NAMALWA (cell line): ENCODE measurements at regions not wholly inside any gene's neighbourhood (a gene's known extent, or its start where the extent isn't known, plus 50 kb on each side); places are given as distances from the start of the nearest gene placed in this dataset.
"Not testable (repeated sequence)": the region's sequence is repeated elsewhere in the genome, so short reads cannot be mapped to it uniquely, and the experiment has no call there.

ENCODE experiments used
- DNase-seq: peaks from one replicate; pipeline ENCODE4 v3.0.0-alpha.2; 2015; ENCODE audit warnings: low spot score

- not testable (repeated sequence) for DNase-seq
These were observed 195.8 kb upstream of the TPTE start for GRCh38 chr21:10325546-10325945.

- not testable (repeated sequence) for DNase-seq
These were observed 195.2 kb upstream of the TPTE start for GRCh38 chr21:10326146-10326545.

DNA sequence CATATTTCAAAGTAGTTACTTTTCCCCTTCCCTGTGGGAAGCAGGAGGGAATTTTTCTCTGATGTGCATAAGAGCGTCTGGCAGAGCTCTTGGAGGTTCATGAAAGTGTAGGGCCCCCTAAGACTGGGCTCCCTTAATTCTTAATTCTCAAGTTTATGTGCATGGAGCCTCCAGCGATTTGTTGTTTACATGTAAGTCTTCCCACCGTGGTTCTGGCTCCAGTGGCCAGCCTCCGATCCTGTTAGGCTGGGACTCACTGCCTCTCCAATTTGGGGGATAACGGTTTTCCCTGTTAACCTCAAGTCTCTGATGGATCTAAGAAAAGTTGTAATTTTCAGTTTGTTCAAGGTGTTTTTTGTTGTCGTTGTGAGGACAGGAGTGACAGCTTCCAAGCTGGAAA, 192.7 kb upstream of the TPTE start:
- not testable (repeated sequence) for DNase-seq

GRCh38 chr21:10330641-10331119, 190.7 kb upstream of the TPTE start:
- not testable (repeated sequence) for DNase-seq

DNA sequence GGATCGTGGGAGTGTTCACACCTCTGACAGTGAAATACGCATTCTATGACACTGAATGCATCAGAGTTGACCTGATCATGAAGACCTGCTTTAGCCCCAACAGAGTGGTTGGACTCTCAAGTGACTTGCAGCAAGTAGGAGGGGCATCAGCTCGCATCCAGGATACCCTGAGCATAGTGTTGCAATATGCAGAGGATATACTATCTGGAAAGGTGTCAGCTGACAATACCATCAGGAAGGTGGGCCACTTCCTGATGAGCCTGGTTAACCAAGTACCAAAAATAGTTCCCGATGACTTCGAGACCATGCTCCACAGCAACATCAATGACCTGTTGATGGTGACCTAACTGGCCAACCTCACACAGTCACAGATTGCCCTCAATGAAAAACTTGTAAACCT, 190.2 kb upstream of the TPTE start:
- DNase-seq: not testable (repeated sequence)

- not testable (repeated sequence) for DNase-seq
These were observed 188.4 kb upstream of the TPTE start for GRCh38 chr21:10332935-10333334.

DNA sequence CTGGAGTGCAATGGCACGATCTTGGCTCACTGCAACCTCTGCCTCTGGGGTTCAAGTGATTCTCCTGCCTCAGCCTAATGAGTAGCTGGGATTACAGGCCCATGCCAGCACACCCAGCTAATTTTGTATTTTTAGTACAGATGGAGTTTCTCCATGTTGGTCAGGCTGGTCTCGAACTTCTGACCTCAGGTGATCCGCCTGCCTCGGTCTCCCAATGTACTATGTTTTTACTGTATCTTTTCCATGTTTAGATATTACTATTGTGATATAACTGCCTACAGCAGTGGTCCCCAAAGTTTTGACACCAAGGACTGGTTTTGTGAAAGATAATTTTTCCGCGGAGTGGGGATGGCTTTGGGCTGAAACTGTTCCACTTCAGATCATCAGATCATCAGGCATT, 187.0 kb upstream of the TPTE start:
- not testable (repeated sequence) for DNase-seq

DNA sequence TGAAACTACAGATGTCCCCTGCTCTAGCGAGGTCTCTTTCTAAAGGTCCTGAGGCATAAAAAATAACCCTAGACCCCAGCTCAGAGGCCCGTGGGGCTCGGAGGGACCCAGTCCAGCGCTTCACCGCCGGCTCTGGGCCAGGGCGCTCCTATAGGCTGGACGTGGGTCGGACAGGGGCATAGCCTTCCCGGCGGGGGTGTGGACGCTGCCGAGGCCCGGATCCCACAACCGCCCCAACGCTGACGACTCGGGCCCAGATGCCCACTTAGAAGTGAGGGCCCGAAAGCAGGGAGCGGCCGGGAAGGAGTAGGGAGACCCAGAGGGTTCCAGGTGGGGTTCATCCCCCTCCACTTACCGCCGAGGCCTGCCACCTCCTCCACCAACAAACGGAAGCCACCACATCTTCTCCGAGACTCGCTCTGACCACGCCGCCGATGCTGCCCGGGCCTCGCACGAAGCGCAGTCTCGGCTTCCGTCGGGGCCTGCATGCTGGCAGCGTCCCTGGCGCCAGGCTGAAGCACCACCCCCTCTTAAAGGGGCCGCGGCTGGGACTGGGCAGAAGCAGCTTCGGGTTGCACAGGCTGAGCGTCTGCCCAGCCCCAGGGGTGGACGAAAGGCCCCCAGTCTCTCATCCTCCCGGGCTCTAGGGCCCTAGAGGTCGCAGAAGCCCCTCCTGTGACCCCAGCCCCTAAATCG, 179.0 kb upstream of the TPTE start:
- DNase-seq: not testable (repeated sequence)

DNA sequence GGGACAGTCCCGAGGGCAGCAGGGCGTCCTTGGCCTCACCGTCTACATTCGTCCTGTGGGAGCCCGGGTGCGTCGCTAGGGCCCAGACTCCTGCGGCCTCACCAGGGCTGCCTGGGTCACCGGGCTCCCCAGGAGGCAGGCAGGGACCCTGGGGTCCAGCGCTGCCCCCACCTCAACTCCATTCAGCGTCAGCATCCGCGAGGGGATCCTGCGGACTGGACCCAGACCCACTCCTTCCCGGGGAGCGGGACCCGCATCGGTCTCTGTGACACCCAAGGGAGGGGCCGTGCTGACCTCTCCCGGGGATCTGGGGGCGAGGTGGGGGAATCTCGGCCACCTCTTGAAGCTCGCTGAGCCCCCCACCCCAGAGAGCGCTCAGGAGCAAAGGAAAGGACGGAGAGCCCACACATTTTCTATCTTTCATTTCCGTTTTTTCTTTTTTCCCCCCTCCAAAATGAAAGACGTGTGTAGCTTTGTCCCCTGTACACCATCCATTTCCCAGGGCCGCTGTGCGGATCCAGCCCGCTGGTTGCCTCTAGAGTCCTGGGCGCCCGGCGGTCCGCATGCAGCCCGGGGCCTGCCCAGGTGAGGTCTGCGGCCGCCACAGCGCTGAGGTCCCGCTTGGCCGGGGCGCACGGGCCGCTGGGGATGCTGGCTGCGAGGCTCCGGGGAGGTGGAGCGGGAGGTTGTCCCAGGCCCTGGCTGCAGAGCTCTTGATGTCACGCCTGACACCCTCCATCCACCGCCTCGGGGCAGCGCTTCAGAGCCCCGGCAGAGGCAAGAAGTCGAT, 178.0 kb upstream of the TPTE start:
- not testable (repeated sequence) for DNase-seq

GRCh38 chr21:10344266-10344665, 177.1 kb upstream of the TPTE start:
- DNase-seq: not testable (repeated sequence)

- not testable (repeated sequence) for DNase-seq
These were observed 176.2 kb upstream of the TPTE start for GRCh38 chr21:10345178-10345612.

GRCh38 chr21:10346249-10346648, 175.1 kb upstream of the TPTE start:
- DNase-seq: not testable (repeated sequence)

DNA sequence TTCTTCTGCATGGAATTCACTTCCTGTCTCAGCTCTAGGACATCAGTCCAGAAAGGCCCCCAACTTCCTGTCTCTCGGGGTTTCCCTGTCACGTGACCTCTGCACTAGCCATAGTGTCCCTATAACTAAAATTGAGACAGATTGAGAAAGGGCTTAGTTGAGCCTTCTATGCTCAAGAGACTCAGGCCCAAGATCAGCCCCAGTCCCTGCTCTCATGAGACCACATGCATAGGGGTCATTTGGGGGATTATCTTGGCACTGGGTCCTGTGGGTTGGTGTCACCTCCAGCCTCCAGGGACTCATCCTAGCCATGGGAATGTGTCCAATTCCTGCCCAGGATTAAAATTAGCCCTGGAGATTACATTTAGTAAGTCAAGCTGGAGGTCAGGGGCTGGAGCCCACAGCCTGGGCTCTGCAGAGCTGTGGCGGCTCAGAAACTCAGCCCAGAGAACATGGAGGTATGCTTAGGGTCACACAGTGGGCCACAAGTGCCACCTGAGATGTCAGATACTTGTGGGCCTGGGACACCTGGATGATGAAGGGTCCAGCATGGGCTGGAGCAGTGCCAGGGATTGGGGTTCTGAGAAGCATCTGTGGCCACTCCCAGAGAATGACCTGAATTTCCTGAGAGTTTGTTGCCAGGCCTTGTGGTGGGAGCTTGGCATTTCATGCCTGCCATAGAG, 174.3 kb upstream of the TPTE start:
- DNase-seq: not testable (repeated sequence)

DNA sequence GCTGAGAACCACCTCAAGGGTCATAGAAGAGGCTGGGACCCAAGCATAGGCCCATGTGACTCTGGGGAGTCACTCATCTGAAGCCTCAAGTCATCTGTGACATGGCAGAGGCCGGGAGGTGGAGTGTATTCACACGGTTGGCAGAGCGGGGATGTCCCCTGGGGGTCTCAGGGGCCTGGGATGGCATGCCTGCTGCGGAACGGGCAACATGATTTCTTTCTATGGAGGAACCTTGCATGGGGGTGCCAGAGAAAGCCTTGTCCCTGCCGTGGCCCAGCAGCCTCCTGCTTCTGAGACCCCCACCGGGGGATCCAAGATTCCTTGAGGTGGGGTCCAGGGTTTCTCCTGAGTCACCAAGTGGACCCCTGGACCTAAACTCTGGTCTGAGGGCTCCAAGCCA, 173.7 kb upstream of the TPTE start:
- DNase-seq: not testable (repeated sequence)

DNA sequence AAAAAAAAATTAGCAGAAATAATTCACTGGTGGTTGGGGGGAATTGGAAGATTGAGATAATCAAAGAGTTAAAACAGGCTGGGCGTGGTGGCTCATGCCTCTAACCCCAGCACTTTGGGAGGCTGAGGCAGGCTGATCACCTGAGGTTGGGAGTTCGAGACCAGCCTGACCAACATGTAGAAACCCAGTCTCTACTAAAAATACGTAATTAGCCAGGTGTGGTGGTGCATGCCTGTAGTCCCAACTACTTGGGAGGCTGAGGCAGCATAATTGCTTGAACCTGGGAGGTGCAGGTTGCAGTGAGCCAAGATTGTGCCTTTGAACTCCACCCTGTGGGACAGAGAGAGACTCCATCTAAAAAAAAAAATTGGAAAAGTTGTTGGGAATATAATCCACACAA, 173.2 kb upstream of the TPTE start:
- DNase-seq: not testable (repeated sequence)

DNA sequence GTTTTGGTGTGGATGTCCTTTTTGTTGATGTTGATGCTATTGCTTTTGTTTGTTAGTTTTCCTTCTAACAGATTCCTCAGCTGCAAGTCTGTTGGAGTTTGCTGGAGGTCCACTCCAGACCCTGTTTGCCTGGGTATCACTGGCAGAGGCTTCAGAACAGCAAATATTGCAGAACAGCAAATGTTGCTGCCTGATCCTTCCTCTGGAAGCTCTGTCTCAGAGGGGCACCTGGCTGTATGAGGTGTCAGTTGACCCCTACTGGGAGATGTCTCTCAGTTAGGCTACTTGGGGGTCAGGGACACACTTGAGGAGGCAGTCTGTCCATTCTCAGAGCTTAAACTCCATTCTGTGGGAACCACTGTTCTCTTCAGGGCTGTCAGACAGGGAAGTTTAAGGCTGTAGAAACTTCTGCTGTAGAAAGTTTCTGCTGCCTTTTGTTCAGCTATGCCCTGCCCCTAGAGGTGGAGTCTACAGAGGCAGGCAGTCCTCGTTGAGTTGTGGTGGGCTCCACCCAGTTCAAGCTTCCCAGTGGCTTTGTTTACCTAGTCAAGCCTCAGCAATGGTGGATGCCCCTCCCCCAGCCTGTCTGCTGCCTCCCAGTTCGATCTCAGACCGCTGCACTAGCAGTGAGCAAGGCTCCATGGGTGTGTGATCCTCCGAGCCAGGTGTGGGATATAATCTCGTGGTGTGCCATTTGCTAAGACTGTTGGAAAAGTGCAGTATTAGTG, 166.4 kb upstream of the TPTE start:
- DNase-seq: not testable (repeated sequence)

GRCh38 chr21:10359120-10359519, 162.3 kb upstream of the TPTE start:
- not testable (repeated sequence) for DNase-seq

GRCh38 chr21:10359911-10360310, 161.5 kb upstream of the TPTE start:
- not testable (repeated sequence) for DNase-seq

- DNase-seq: not testable (repeated sequence)
These were observed 160.1 kb upstream of the TPTE start for GRCh38 chr21:10361214-10361736.

DNA sequence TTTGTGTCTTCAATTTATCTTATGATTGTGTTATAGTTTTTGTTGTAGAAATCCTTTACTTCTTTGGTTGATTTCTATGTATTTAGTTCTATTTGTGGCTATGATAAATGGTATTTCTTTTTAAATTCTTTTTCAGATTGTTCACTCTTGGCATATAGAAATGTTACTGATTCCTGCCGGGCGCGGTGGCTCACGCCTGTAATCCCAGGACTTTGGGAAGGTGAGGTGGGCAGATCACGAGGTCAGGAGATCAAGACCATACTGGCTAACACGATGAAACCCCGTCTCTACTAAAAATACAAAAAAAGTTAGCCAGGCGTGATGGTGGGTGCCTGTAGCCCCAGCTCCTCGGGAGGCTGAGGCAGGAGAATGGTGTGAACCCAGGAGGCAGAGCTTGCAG, 158.6 kb upstream of the TPTE start:
- DNase-seq: not testable (repeated sequence)

DNA sequence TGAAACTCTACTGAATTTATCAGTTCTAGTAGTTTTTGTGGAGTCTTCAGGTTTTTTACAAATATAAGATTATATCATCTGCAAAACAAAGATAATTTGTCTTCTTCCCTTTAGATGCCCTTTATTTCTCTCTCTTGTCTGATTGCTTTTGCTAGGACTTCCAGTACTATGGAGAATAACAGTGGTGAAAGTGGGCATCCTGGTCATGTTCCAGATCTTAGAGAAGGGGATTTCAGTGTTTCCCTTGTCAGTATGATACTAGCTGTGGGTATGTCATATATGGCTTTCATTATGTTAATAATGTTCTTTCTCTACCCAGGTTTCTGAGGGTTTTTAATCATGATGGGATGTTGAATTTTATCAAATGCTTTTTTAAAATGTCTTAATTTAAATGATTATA, 158.1 kb upstream of the TPTE start:
- not testable (repeated sequence) for DNase-seq
